SKM-1 treated with dmso at 0.1 percent for 144 hours (cell line): ENCODE measurements at regions not wholly inside any gene's neighbourhood (a gene's known extent, or its start where the extent isn't known, plus 50 kb on each side); places are given as distances from the start of the nearest gene placed in this dataset.
"Not testable (repeated sequence)": the region's sequence is repeated elsewhere in the genome, so short reads cannot be mapped to it uniquely, and the experiment has no call there.

Experiments
- DNase-seq: peaks from one replicate; lab custom pipeline; 2025; ENCODE audit not compliant: unreplicated experiment; lab: John Stamatoyannopoulos, UW

- not testable (repeated sequence) for DNase-seq
Observed at GRCh38 chr16:10272250-10272854, 90.1 kb upstream of the GRIN2A start.

GRCh38 chr16:10275214-10275996 is 93.2 kb upstream of the GRIN2A start:
- peak; percentile 14 for DNase-seq

- no peak for DNase-seq
Observed at GRCh38 chr16:10277597-10277996, 95.4 kb upstream of the GRIN2A start.

- DNase-seq = no peak
Observed at GRCh38 chr16:10280262-10281170, 98.3 kb upstream of the GRIN2A start.

- DNase-seq = no peak
Observed at GRCh38 chr16:10282367-10282766, 100.1 kb upstream of the GRIN2A start.

GRCh38 chr16:10283246-10283645 is 101.0 kb upstream of the GRIN2A start:
- DNase-seq = not testable (repeated sequence)

GRCh38 chr16:10290467-10291105 is 95.3 kb upstream of the ATF7IP2 start:
- not testable (repeated sequence) for DNase-seq

- DNase-seq = not testable (repeated sequence)
Observed at GRCh38 chr16:10292197-10292596, 93.7 kb upstream of the ATF7IP2 start.

- DNase-seq = not testable (repeated sequence)
Observed at GRCh38 chr16:10292976-10293375, 92.9 kb upstream of the ATF7IP2 start.

GRCh38 chr16:10294153-10294552 is 91.7 kb upstream of the ATF7IP2 start:
- not testable (repeated sequence) for DNase-seq

- DNase-seq = no peak
Observed at GRCh38 chr16:10296956-10297340, 88.9 kb upstream of the ATF7IP2 start.

GRCh38 chr16:10297341-10298006 is 88.4 kb upstream of the ATF7IP2 start:
- peak; percentile 89 for DNase-seq

GRCh38 chr16:10300905-10301304 is 85.0 kb upstream of the ATF7IP2 start:
- no peak for DNase-seq

GRCh38 chr16:10301547-10301946 is 84.3 kb upstream of the ATF7IP2 start:
- not testable (repeated sequence) for DNase-seq

GRCh38 chr16:10305912-10306311 is 79.9 kb upstream of the ATF7IP2 start:
- DNase-seq = no peak

- DNase-seq = peak; percentile 73
Observed at GRCh38 chr16:10308305-10309193, 77.3 kb upstream of the ATF7IP2 start.

GRCh38 chr16:10309271-10309932 is 76.5 kb upstream of the ATF7IP2 start:
- no peak for DNase-seq

- DNase-seq = no peak
Observed at GRCh38 chr16:10312008-10312407, 73.9 kb upstream of the ATF7IP2 start.
